K562 (cell line): ENCODE measurements at regions not wholly inside any gene's neighbourhood (a gene's known extent, or its start where the extent isn't known, plus 50 kb on each side); places are given as distances from the start of the nearest gene placed in this dataset.

Experiments
- ATAC-seq: fragments of 200-7000 bp; cut with Tn5 transposase; 3 replicates; pipeline ENCODE4 v1.9.1; 2020; ENCODE audit warnings: moderate library complexity
- BruUV-seq: library from RNA; stranded (reverse); fragments of 400-500 nt; replicated peaks from 2 replicates; lab custom pipeline; 2021; lab: Mats Ljungman, UMichigan
- CTCF ChIA-PET: fragments of 300-600 bp; formaldehyde crosslinking; extraction: SDS; loops from one replicate; lab custom pipeline; 2021; ENCODE audit warnings: low intra/inter-chr PET ratio; lab: Yijun Ruan, JAX
- POLR2A ChIA-PET: fragments of 300-600, 350-650 bp; sonication (Branson Sonifier 250); formaldehyde crosslinking; extraction: SDS; loops from one replicate; lab custom pipeline; 2021; ENCODE audit warnings: antibody characterized with exemption, inconsistent platforms; lab: Yijun Ruan, JAX
- DNase-seq, 4 experiments: peaks; one replicate each; pipeline versions ENCODE4 v3.0.0 to v3.0.0-alpha.2; 2011 to 2018; ENCODE audit warnings: low spot score in 3 of 4, mixed read lengths in 3 of 4; ENCODE audit errors: extremely low read depth in 1 of 4
- FAIRE-seq: peaks from 2 replicates; lab custom pipeline; 2011; peaks lifted over from hg19 to GRCh38; lab: Jason Lieb, UNC
- H2AFZ ChIP-seq: 2 replicates; pipeline ENCODE4 v1.6.0; 2011; ENCODE audit warnings: low read depth, low read length, control low read depth, inconsistent platforms
- H3K27ac ChIP-seq: fragments of 200-600 bp; 3 replicates; pipeline ENCODE4 v1.8.0; 2011; ENCODE audit warnings: low read depth, mild to moderate bottlenecking, control low read depth, inconsistent platforms, low read length, moderate library complexity, mixed read lengths; ENCODE audit errors: extremely low read depth
- H3K27me3 ChIP-seq, 2 experiments: fragments of 300-600 bp in 1 of 2; 2 replicates in 1 of 2; 3 replicates in 1 of 2; pipeline versions ENCODE4 v1.6.0 to v1.8.0; 2011; ENCODE audit warnings: inconsistent platforms in 2 of 2, low read length in 2 of 2, mild to moderate bottlenecking in 1 of 2, mixed read lengths in 1 of 2, moderate library complexity in 1 of 2; ENCODE audit not compliant: control insufficient read depth in 2 of 2, insufficient read depth in 2 of 2
- H3K36me3 ChIP-seq: fragments of 300-600 bp; 3 replicates; pipeline ENCODE4 v1.8.0; 2011; ENCODE audit warnings: mild to moderate bottlenecking, low read length, inconsistent platforms; ENCODE audit not compliant: control insufficient read depth, insufficient read depth
- H3K4me1 ChIP-seq, 2 experiments: fragments of 200-600 bp in 1 of 2; replicated peaks in 1 of 2; 2 replicates in 1 of 2; 3 replicates in 1 of 2; pipeline versions ENCODE4 v1.5.1 to v1.8.0; 2011; ENCODE audit warnings: inconsistent platforms in 2 of 2, low read length in 2 of 2, mild to moderate bottlenecking in 1 of 2, mixed read lengths in 1 of 2, moderate library complexity in 1 of 2; ENCODE audit not compliant: control insufficient read depth in 2 of 2, insufficient read depth in 2 of 2
- H3K4me2 ChIP-seq: 2 replicates; pipeline ENCODE4 v1.6.1; 2011; ENCODE audit warnings: low read length, control low read depth, inconsistent platforms, mixed read lengths; ENCODE audit not compliant: insufficient read depth
- H3K4me3 ChIP-seq: fragments of 200-600 bp; sonication (generic), shearing (Covaris generic); 2 replicates; pipeline ENCODE4 v1.5.1; 2016; ENCODE audit warnings: control low read depth, inconsistent platforms
- H3K79me2 ChIP-seq: fragments of 200-600 bp; 3 replicates; pipeline ENCODE4 v1.8.0; 2011; ENCODE audit warnings: low read length, inconsistent platforms; ENCODE audit not compliant: control insufficient read depth, insufficient read depth
- H3K9ac ChIP-seq, 2 experiments: 2 replicates each; pipeline versions ENCODE4 v1.6.0 to v1.6.1; 2011; ENCODE audit warnings: low read depth in 2 of 2, low read length in 2 of 2, control low read depth in 1 of 2, inconsistent platforms in 1 of 2, mild to moderate bottlenecking in 1 of 2, mixed read lengths in 1 of 2; ENCODE audit not compliant: insufficient read depth in 1 of 2
- H3K9me1 ChIP-seq: one replicate; pipeline ENCODE4 v1.6.0; 2011; ENCODE audit warnings: inconsistent platforms, mild to moderate bottlenecking, low read length, moderate library complexity; ENCODE audit not compliant: control insufficient read depth, insufficient read depth
- H3K9me3 ChIP-seq: replicated peaks from 2 replicates; pipeline ENCODE4 v1.5.1; 2011; ENCODE audit warnings: low read depth, low read length, inconsistent platforms; ENCODE audit not compliant: control insufficient read depth, insufficient read depth
- H4K20me1 ChIP-seq: replicated peaks from 2 replicates; pipeline ENCODE4 v1.6.1; 2011; ENCODE audit warnings: low read length, inconsistent platforms, mixed read lengths; ENCODE audit not compliant: control insufficient read depth, insufficient read depth
- BACH1 ChIP-seq: fragments of 200-800 bp; sonication (Bioruptor generic); IDR thresholded peaks from 2 replicates; pipeline ENCODE4 v1.6.1; 2016; ENCODE audit warnings: missing genetic modification characterization, missing compliant biosample characterization
- CBX3 ChIP-seq, 2 experiments: IDR thresholded peaks; 1 replicate in 1 of 2; 2 replicates in 1 of 2; pipeline ENCODE4 v1.6.1; 2012; ENCODE audit warnings: inconsistent platforms in 2 of 2, low read length in 2 of 2, borderline replicate concordance in 1 of 2, control low read depth in 1 of 2
- ETV1 ChIP-seq: fragments of 450-650 bp; conservative IDR thresholded peaks from 2 replicates; pipeline ENCODE4 v1.6.1; 2016; ENCODE audit warnings: missing genetic modification characterization, control low read depth, low read depth, missing compliant biosample characterization
- FOSL1 ChIP-seq: fragments of 200-800 bp; sonication (Bioruptor generic); conservative IDR thresholded peaks from 2 replicates; pipeline ENCODE4 v1.6.1; 2016; ENCODE audit warnings: missing genetic modification characterization, missing compliant biosample characterization
- FOXK1 ChIP-seq: sonication (generic); formaldehyde crosslinking; IDR thresholded peaks from 2 replicates; pipeline ENCODE4 v1.8.0; 2022; ENCODE audit warnings: missing genetic modification reagents, mild to moderate bottlenecking, borderline replicate concordance
- JUN ChIP-seq, 2 experiments: sonication (generic) in 1 of 2; formaldehyde crosslinking in 1 of 2; IDR thresholded peaks; 2 replicates each; pipeline versions ENCODE4 v1.6.1 to v1.8.0; 2012 to 2022; ENCODE audit warnings: borderline replicate concordance in 2 of 2, mild to moderate bottlenecking in 2 of 2, improper control_type of control experiment in 1 of 2, low read depth in 1 of 2, low read length in 1 of 2, missing genetic modification reagents in 1 of 2
- PURB ChIP-seq: sonication (generic); formaldehyde crosslinking; IDR thresholded peaks from 2 replicates; pipeline ENCODE4 v1.9.0; 2021; ENCODE audit warnings: low read depth, mild to moderate bottlenecking, missing genetic modification reagents
- SMC3 ChIP-seq: conservative IDR thresholded peaks from 2 replicates; pipeline ENCODE4 v1.6.1; 2011; ENCODE audit warnings: low read depth, low read length, improper control_type of control experiment; ENCODE audit not compliant: insufficient read depth
- ZNF165 ChIP-seq: fragments of 250-450 bp; sonication (Bioruptor Pico); IDR thresholded peaks from 2 replicates; pipeline ENCODE4 v1.4.0; 2020; ENCODE audit warnings: borderline replicate concordance
- WGBS: fragments of 100-300 bp; shearing (Covaris generic); methylation state at CpG from one replicate; pipeline ENCODE4 v1.1.6; 2016; ENCODE audit warnings: low coverage, mixed read lengths; ENCODE audit not compliant: insufficient coverage; ENCODE audit errors: missing lambda C conversion rate; 5-methylcytosine and 5-hydroxymethylcytosine counted together
- in situ Hi-C: fragments of 300-500 bp; cut with MboI; formaldehyde crosslinking; loops from 4 replicates; pipeline ENCODE4 v1.15.0; 2018; ENCODE audit warnings: inconsistent platforms, mixed read lengths
- intact Hi-C: fragments of 100-400 bp; cut with micrococcal nuclease; formaldehyde crosslinking; loops from 2 replicates; pipeline ENCODE4 v1.14.2; 2022

DNA sequence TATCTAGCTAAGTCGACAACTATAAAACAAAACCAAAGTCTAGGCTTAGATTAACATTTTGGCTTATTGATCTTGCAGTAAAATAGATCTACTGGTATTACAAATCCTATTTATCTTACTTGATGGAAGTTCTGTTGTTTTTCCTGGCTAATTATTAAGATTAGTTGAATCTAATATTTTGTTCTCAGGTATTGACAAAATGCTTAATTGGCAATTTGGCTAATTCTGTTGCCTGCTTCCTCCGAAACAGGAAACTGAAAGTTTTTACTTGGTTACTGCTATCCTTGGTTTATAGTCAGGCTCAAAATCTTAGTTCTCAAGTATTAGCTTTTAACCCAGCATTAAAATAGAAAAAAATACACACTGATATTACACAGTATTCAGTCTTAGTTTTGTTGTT, 820.5 kb downstream of the NR2F1-AS1 start:
- Histone ChIP-seq H3K9ac (no peak overlapping the region), H3K4me3 (no peak overlapping the region), H3K79me2 (no peaks in the 10 kb centered on the region), H4K20me1 (no peaks in the 10 kb centered on the region), H2AFZ (no peak overlapping the region), H3K9me3 (no peaks in the 10 kb centered on the region), H3K36me3 (no peaks in the 10 kb centered on the region), H3K4me1 (no peaks in the 10 kb centered on the region), H3K9me1 (no peaks in the 10 kb centered on the region), H3K4me2 (no peak overlapping the region), H3K27me3 (no peaks in the 10 kb centered on the region), H3K27ac (no peak overlapping the region)
- FAIRE-seq (no peak), DNase-seq (no peak), ATAC-seq (no peak)
- ChIA-PET CTCF (no interaction called here), POLR2A (no interaction called here)
- no TSS peak for BruUV-seq
- in situ Hi-C loops (no loop called here), intact Hi-C loops (no loop called here)
- 0% methylated on average over 2 of the region's 2 CpGs for WGBS
- TF ChIP-seq PURB (no peak), CBX3 (IDR thresholded peaks at IDR 0.05; ENCODE audit: borderline replicate concordance in 1 of 2, low read length in 2 of 2) (no peak), FOSL1 (tag) (no peak), BACH1 (no peak), ETV1 (tag) (no peak), ZNF165 (CRISPR knock-in tag) (no peak), SMC3 (no peak), JUN (IDR thresholded peaks at IDR 0.05; ENCODE audit: borderline replicate concordance, low read depth, low read length) (no peak), JUN (CRISPR knock-in tag; IDR thresholded peaks at IDR 0.05; ENCODE audit: borderline replicate concordance) (no peak), FOXK1 (CRISPR knock-in tag) (no peak)
